GM19193 (cell line): ENCODE measurements at regions not wholly inside any gene's neighbourhood (a gene's known extent, or its start where the extent isn't known, plus 50 kb on each side); places are given as distances from the start of the nearest gene placed in this dataset.

Experiments used
- POLR2A ChIP-seq: IDR thresholded peaks from 4 replicates; pipeline ENCODE4 v1.6.1; 2011; ENCODE audit not compliant: insufficient read depth, insufficient read length; ENCODE audit errors: extremely low read depth

DNA sequence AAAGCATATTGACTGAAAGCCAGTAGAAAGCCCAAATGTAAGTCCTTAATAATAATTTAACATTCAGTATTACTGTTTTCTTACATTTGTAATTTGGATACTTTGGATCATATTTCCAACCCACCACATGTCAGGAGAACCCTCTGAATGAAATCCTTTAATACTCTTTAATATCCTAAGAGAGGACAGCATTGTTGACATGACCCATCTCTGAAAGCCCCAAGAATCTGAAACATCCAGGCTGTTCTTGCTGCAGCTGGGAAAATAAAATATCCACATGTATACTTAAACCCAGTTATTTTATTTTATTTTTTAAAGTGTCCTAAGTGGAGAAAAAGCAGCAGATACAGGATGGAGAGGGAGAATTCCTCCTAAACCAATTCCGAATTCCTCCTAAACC is 130.8 kb upstream of the RIPOR2 start:
- TF ChIP-seq POLR2A = no peak

DNA sequence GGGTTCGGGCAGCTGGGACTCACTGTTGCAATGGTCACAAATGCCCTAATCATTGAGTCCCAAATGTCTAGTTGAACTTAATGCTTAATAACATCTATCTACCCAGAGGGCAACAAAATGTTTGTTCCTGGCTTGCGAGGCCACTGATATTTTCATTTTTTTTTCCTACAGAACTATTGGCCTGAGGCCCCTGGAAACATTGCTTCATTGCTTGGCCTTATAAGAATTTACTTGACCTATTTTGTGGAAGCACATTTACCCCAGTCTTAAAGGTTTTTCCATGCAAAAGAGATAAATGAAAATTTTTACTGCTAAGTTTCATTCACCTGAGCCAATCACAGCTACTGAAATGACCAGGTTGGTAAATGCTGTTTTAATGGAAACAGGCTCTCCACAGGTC is 133.1 kb upstream of the RIPOR2 start:
- TF ChIP-seq POLR2A = no peak

DNA sequence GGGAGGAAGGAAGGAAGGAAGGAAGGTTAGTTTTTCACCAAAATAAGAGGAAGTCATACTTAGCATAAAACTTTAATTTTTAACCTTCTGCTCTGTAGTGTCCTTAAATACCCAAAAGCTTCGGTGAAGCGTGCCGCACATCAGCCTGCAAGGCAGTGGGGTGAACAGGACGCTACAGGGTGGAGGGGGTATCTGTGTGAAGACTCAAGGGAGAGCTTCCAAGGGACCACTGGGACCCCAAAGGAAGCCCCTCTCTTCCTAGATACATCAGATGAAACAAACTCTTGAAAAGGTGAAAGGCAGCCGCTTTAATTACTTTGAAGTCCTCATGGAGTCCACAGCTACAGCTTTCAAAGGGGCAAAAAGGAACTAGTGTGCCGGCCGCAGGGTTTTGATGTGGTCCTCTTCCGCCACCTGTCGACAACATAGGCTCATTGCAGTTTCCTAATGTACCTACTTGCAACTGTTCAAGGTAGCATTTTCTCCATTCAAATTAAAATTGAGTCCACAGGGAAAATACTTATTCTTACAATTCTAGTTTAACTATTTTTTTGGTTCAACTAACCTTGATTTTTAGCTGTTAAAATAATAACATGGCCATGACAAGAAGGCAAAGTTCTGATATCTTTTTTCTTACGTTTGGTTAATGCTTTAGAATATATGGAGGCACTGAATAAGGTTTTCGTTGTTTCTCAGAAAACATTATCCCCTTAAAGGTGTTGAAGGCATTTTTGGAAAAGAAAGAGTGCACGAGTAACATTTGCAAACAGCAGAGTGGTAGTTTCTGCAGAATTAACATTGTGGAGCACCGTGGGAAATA is 135.0 kb upstream of the RIPOR2 start:
- no peak for TF ChIP-seq POLR2A

DNA sequence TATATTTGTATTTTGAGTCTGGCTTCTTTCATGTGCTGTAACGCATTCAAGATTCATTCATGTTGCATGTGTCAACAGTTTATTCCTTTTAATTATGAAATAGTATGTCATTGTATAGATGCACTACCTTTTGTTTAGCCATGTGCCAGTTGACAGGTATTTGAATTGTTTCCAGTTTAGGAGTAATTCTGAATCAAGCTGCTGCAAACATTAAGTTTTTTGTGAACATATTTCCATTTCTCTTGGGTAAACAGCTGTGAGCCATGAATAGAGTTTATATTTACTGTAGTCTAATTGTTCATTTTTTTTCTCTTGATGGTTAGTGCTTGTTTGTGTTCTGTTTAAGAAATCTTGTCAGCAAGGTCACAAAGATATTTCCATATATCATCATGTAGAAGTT is 142.4 kb upstream of the RIPOR2 start:
- no peak for TF ChIP-seq POLR2A

DNA sequence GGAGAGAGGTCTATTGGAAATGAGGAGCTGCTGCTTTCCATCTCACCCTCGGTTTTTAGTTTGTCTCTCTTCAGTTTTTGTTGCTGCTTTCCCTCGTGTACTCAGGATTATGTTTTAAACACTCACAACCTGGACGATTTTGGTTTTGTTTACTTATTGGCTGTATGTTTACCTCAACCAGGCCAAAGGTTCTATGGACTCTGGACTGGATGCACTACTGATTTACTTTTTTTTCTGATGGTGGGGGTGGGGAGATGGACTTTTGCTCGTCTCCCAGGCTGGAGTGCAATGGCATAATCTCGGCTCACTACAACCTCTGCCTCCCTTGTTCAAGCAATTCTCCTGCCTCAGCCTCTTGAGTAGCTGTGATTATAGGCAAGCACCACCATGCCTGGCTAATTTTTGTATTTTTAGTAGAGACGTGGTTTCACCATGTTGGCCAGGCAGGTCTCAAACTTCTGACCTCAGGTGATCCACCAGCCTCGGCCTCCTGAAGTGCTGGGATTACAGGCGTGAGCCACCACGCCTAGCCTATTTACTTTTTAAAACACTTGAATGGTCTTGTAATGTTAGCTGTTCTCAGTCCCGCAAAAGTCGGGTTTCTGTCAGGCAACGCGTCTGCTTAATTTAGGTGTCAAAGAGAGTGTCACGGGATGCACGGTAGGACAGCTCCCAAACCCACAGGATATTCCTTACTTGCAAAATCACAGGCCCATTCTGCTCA is 148.2 kb upstream of the RIPOR2 start:
- TF ChIP-seq POLR2A = no peak

DNA sequence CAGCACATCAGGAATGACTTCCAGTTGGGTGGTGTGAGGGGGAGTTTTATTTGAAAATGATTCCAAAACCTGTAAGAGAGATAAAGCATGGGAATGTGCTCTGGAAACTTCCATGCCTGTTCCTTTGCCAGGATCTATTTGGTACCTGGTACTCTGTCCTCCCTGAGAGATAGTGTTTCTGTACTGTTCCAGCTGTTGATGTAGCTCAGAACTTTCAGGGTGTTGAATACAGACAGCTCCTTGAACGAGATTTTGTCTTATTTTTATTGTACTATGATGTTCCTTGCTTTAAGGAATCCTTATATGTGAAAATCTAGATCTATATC is 148.7 kb upstream of the RIPOR2 start:
- TF ChIP-seq POLR2A = no peak

DNA sequence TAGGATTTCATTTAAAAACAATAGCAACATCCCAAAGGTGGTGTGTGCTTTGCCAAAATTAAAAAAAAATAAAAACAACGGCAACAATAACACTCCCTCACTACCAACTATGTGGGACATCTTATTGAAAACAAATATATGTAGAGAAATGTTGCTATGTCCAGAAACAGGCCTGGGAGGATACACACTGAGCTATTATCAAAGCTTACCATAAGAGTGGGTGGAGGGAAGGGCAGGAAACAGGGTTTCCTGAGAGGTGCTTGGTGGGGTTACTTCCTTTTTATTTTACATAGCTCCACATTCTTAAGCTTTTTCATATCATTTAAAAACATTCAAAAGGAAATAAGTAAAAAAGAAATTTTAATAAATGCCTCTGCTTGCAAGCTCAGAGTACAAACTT is 150.0 kb upstream of the RIPOR2 start:
- TF ChIP-seq POLR2A = no peak

DNA sequence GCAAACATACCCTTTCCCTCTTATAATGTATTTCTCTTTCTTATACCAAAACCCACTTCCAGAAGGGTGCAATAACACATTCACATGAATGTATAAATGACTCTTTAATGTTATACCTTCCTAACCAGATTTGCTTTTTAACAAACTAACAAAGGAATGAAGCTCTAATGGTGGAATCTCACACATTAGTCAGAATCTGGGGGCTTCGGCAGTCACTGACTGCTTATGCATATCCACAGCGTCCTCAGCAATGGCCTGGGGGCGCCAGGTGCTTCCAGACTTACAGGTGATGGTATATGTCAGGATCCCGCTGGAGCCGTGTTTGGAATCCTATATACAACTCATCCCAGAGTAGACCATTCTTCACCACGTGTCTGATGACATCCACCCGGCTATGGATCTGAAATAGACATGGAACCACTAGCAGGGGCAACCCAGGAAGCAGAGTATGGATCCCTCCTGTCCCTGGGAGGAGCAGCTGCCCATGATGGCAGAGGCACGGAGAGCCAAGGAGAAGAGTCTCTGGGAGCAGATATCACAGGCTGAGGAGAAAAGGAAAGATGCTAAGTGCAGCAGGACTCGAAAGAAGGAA is 150.8 kb upstream of the RIPOR2 start:
- TF ChIP-seq POLR2A = no peak

DNA sequence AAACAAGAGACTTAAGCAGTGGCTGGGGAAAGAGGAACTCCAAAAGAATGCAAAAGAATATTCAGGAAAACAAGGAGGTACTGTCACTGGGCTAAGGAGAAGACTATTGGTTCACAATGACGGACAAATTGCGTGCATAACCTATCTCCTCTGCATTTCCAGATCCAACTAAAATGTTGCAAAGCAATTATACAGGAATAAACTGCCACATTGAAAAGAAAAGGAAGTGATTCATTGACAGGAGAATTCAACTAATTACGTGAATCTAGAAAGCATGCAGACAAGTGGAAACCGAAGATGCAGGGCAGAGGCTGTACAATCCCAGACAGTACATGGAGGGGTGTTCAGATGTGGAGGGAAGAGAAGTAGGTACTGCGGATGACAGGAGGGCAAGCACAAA is 152.8 kb upstream of the RIPOR2 start:
- TF ChIP-seq POLR2A = no peak

DNA sequence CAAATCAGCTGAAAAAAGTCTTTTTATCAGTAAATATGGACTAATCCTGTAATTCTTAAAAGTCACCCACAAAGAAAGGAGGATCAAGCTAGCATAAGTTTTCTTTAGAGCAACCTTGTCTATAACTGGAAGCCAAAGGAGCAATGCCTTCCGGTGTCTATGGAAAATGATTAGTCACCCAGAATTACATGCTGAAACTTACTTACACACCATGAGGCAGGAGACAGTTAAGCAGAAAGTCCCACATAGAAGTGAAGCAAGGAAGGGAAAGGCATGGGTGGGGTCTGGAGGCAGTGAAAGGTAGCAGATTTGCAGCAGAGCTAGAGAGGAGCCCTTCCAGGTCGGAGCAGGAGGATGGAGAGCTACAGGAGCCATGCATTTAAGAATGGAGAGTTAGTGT is 153.7 kb upstream of the RIPOR2 start:
- TF ChIP-seq POLR2A = no peak

DNA sequence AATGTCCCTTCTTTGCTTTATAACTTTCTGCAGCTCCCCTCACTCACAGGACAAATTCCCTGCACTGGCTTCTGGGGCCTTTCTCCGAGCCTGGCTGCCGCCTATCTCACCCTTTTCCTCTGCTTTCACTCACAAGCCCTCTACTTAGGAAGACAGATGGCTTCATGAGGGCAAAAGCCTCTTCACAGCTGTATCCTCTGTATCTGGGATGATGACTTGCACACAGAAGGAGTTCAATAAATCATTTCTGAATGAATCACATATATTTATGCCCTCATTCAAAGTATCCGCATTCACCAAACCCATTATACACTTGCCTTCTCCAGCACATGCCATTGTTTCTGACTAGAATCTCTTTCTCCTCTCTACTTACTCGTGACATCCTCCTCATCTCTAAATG is 159.0 kb upstream of the RIPOR2 start:
- no peak for TF ChIP-seq POLR2A

DNA sequence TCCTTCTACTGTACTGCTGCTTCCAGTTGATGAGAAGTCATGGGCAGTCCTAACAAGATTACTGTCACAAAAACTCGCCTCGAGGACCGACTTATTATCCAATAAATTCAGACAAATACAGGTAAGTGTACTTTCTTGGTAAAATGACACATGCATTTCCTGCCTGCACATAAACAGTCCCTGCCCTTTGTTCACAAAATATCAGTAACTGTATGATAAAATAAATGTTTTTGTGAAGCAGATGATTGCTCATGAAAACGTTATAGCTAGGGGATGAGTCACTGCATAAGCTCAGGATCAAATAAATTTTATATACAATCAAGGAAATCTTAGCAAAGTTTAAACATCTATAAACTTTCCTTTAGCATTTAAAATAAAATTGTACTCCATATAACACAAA is 164.5 kb upstream of the RIPOR2 start:
- no peak for TF ChIP-seq POLR2A

DNA sequence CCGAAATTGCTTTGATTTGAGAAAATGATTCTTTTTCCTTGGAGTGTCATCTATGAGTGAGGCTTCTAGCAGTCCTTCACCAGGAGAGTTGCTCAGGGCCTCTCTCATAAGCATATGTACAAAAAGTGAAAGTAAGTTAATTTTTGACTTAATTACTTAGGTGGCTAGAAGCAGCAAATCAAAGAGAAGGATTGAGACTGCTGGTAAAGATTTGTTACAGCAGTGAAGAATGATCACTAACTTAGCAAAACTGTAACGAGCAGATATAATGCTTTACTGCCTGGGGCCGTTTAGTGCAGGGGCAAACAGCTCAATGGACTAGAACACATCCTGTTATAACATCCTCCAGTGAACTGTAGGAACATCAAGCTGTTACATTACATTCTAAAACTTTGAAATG is 167.8 kb upstream of the RIPOR2 start:
- TF ChIP-seq POLR2A = no peak

DNA sequence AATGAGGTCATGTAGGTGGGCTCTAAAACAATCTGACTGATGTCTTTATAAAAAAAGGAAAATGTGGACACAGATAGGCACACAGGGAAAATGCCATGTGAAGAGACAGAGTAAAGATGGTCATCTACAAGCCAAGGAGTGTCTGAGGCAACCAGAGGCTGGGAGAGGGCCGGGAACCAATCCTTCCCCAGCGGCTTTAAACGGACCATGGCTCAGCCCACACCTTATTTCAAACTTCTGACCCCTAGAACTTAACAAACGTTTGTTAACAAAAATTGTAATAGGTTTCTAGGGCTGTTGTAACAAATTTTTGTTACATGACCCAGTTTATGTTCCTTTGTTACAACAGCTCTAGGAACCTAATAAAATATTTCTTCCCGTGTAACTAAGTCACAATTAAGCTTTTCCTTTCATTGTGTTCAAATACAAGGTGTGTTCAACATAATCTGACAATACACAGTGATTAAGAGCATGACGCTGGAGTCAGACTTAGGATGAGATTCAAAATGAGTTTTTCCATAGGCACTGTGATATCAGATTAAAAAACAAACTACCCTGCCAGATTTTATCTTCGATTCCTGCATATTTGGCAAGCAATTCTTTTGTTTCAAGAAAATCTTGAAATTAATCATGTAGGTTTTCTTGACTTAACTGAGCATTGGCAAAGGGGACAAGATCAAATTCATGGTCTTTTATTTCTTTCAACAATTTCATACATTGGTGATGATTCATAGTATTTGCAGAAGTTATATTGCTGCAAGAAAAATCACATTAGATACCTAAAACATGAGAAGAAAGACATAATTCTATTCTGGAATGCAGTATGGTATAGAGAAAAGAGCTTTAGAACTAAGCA is 169.5 kb upstream of the RIPOR2 start:
- no peak for TF ChIP-seq POLR2A

DNA sequence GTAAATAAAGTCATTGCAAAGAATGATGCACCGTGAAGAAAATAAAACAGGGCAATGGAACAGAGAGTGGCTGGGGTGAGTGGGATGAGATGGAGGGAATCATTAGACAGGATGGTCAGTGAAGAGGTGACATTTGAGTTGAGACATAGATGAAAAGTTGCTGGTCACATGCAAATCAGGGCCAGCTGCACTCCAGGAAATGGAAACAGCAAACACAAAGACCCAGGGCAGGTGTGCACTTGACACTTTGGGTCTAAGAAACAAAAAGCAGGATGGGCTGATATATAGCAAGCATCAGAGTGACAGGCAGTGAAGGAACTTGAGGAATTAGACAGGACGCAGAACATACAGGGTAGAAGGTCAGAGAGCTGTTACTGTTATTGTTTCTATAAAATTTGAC is 171.5 kb upstream of the RIPOR2 start:
- no peak for TF ChIP-seq POLR2A

DNA sequence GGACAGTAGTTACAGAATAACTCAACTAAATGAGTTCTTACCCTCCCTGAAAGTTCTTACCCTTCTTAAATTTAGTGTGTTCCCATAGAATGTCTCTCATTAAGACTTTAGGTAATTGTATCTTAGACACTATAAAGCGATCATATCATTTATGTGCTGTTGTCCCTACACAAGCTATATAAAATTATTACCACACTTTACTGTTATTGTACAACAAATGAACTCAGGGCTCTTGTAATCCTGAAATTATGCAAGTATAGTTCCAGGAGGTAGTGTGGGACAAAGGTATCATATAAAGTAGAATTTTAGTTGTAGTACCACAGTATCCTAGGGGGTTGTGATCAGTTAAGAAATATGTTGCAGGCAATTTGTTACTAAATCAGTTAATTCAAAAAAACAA is 167.4 kb upstream of the CARMIL1 start:
- no peak for TF ChIP-seq POLR2A

DNA sequence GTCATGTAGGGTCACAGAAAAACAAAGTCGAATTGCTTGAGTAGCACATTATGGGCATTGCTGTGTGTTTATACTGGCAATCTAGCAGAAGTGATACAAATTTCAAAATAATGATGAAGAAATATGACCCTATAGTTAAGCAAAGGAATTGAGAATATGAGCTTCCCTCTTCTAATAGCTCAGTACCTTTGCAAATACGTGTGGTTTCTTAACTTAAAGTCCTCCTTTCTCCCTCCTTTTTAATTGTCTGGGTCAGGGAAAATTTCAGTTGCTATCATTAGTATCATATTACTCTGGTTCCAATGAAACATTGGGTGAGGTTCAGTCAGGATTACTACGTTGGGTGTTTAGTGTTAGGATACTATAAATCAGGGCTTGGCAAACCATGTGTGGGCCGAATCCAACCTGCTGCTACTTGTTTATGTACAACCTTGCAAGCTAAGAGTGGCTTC is 166.8 kb upstream of the CARMIL1 start:
- no peak for TF ChIP-seq POLR2A
